WI38 (cell line): ENCODE measurements at regions not wholly inside any gene's neighbourhood (a gene's known extent, or its start where the extent isn't known, plus 50 kb on each side); places are given as distances from the start of the nearest gene placed in this dataset.
"Not testable (repeated sequence)": the region's sequence is repeated elsewhere in the genome, so short reads cannot be mapped to it uniquely, and the experiment has no call there.

ENCODE experiments used
- H3K4me3 ChIP-seq: 2 replicates; pipeline ENCODE4 v1.5.1; 2011; ENCODE audit warnings: low read depth, mild to moderate bottlenecking, control low read depth, low read length
- TF ChIP-seq, protein P1 (sequence below): IDR thresholded peaks from 2 replicates; pipeline ENCODE4 v1.5.1; 2012; ENCODE audit warnings: low read depth, mild to moderate bottlenecking, control low read depth, low read length

DNA sequence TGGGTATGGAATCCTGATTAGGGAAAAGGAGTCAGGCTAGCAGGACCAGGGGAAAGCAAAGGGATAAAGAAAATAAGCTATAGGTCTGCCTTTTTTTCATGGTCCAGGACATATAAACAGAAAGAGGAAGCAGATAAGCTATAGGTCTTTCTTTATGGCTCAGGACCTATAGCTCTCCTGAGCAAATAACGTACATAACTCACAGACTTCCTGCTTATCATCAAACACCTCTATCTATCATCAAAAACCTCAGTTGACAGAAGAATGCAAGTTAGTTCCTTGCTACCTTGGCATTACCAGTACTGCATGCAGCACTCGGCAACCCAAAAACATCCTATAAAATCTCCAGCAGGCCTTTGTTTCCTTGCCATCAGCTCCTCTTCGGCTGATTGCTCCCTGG lies 238.7 kb upstream of the OR4E1 start:
- TF ChIP-seq, protein P1, sequence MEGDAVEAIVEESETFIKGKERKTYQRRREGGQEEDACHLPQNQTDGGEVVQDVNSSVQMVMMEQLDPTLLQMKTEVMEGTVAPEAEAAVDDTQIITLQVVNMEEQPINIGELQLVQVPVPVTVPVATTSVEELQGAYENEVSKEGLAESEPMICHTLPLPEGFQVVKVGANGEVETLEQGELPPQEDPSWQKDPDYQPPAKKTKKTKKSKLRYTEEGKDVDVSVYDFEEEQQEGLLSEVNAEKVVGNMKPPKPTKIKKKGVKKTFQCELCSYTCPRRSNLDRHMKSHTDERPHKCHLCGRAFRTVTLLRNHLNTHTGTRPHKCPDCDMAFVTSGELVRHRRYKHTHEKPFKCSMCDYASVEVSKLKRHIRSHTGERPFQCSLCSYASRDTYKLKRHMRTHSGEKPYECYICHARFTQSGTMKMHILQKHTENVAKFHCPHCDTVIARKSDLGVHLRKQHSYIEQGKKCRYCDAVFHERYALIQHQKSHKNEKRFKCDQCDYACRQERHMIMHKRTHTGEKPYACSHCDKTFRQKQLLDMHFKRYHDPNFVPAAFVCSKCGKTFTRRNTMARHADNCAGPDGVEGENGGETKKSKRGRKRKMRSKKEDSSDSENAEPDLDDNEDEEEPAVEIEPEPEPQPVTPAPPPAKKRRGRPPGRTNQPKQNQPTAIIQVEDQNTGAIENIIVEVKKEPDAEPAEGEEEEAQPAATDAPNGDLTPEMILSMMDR = no peak
- no peak overlapping the region for H3K4me3 ChIP-seq

DNA sequence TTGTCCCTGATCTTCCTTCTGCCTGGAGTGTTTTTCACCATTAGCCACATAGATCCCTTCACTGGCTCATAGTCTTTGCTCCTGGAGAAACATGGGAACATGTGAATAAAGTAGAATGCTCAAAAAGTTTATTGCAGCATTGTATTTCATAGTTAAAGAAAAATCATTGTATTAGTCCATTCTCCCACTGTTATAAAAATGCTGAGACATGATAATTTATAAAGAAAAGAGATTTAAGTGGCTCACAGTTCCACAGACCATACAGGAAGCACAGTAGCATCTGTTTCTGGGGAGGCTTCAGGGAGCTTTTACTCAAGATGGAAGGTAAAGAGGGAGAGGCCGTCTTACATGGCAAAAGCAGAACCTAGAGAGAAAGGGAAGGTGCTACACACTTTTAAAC lies 238.3 kb upstream of the OR4E1 start:
- no peak overlapping the region for H3K4me3 ChIP-seq
- TF ChIP-seq, protein P1 = no peak

DNA sequence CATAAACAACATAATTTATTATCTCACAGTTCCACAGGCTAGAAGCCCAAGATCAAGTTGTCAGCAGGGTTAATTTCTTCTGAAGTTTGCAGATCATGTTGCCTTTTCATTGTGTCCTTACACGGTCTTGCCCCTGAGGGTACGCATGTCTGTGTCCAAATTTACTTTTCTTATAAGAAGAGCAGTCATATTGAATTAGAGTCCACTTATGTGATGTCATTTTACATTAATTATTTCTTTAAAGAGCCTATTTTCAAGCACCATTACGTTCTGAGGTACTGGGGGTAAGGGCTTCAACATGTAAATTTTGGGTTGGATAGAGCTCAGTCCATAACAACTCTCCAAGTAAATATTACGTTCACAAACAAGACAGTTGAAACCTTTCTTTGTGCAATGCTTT lies 236.6 kb upstream of the OR4E1 start:
- TF ChIP-seq, protein P1 = no peak
- H3K4me3 ChIP-seq = no peak overlapping the region

DNA sequence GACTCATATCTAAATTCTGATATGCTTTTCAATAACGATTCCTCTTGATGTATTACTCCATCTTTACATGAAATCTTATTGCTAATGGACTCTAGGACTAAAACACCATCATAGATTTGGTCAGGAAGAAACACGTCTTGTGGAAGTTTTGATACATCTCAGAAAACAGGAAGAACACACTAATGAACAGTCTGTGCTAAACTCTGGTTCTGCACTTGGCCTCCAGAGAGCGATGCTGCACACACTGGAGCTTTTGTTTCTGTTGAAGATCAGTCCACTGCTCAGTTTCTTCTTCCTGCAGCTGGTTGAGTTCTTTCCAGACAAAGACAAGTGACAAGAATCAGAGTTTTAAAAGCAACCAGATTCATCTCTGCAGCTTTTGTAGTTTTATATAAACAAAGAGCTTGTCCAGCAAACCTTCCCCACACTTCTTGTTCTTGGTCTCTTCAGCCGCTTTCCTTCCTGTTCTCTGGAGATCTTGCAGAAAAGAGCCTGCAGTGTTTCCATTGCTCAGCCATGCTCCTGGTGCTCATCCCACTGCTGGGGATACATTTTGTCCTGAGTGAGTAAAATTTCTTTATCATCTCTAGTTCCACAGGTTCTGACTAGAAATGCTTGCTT lies 229.1 kb upstream of the OR4E1 start:
- TF ChIP-seq, protein P1 = no peak
- H3K4me3 ChIP-seq = no peak overlapping the region

DNA sequence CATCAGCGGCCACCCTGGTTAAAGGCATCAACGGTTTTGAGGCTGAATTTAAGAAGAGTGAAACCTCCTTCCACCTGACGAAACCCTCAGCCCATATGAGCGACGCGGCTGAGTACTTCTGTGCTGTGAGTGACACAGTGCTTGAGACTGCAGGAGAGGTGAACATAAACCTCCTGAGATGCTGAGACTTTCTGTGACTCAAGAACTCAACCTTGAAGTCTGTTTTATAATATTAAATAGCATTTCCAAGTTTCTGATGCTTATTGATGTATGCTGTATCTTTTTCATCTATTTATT lies 221.2 kb upstream of the OR4E1 start:
- not testable (repeated sequence) for H3K4me3 ChIP-seq

DNA sequence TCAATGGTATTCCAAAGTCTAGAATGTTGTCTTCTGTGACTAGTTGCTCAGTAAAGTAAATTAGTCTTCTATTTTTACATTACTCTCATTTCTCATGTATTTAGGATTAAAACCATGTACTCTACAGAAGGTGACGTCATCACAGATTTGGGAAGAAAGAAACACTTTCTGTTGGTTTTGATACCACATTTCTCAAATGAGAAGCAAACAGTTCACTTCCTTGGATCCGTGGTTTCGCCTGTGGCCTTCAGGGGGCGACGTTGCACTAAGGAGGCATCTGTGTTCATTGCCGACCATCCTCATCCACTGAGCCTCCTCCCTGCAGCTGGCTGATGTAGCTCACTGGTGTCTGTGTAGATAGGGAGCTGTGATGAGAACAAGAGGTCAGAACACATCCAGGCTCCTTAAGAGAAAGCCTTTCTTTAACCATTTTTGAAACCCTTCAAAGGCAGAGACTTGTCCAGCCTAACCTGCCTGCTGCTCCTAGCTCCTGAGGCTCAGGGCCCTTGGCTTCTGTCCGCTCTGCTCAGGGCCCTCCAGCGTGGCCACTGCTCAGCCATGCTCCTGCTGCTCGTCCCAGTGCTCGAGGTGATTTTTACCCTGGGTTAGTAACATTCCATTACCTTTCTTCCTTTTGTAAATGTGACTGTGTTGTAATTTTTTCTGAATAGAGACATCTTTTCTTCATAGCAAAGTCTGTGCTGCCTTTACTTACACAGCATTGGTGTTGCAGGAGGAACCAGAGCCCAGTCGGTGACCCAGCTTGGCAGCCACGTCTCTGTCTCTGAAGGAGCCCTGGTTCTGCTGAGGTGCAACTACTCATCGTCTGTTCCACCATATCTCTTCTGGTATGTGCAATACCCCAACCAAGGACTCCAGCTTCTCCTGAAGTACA lies 220.6 kb upstream of the OR4E1 start:
- TF ChIP-seq, protein P1 = no peak
- H3K4me3 ChIP-seq = no peak overlapping the region

DNA sequence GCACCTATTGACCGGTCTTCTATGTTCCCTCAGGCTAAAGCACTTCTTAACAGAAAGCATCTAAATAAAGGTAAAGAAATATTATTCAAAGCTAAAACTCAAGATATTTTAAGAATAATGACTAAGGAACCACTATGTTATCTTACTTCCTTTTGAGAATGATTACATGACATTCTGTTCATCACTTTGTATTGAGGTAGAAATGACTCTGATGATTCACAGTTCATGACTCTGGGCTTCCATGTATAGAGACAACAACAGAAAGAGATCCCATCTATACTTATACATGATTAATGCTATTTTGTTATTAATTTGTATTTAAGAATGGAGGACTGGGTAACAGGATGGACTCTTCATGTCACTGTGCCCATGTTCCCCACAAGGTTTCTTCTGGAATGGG lies 218.3 kb upstream of the OR4E1 start:
- TF ChIP-seq, protein P1 = no peak
- H3K4me3 ChIP-seq = no peak overlapping the region
